Upper lobe of right lung (tissue), 1 donor: ENCODE measurements at regions not wholly inside any gene's neighbourhood (a gene's known extent, or its start where the extent isn't known, plus 50 kb on each side); places are given as distances from the start of the nearest gene placed in this dataset.

Experiments used
- ATAC-seq: fragments of 200-7000 bp; cut with Tn5 transposase; one replicate; pipeline ENCODE4 v1.9.1; 2020; ENCODE audit warnings: mild to moderate bottlenecking, moderate library complexity
- DNase-seq: peaks from one replicate; pipeline ENCODE4 v3.0.0-alpha.2; 2020
- H3K27ac ChIP-seq: fragments of 200-600 bp; one replicate; pipeline ENCODE4 v1.8.0; 2022
- H3K27me3 ChIP-seq: fragments of 200-600 bp; one replicate; pipeline ENCODE4 v1.8.0; 2022; ENCODE audit warnings: mild to moderate bottlenecking
- H3K36me3 ChIP-seq: fragments of 200-600 bp; one replicate; pipeline ENCODE4 v1.8.0; 2022
- H3K4me1 ChIP-seq: fragments of 200-600 bp; one replicate; pipeline ENCODE4 v1.8.0; 2022
- H3K4me3 ChIP-seq: fragments of 200-600 bp; one replicate; pipeline ENCODE4 v1.8.0; 2022; ENCODE audit warnings: mild to moderate bottlenecking
- H3K9me3 ChIP-seq: fragments of 200-600 bp; one replicate; pipeline ENCODE4 v1.8.0; 2022
- CTCF ChIP-seq: fragments of 200-600 bp; IDR thresholded peaks from one replicate; pipeline ENCODE4 v1.8.0; 2022; ENCODE audit warnings: antibody characterized with exemption
- intact Hi-C: fragments of 100-400 bp; cut with DNase I; formaldehyde crosslinking; loops from one replicate; pipeline ENCODE4 v1.11.0; 2022
- donor health status: DM: no; HTN: yes; CAD: no; lungs with severe emphysema.

GRCh38 chr20:34181484-34181883 is 59.7 kb upstream of the ASIP start:
- DNase-seq: no peak
- intact Hi-C loops: no loop called here
- H3K27ac ChIP-seq: no peak overlapping the region

GRCh38 chr20:34185766-34186620 is 55.2 kb upstream of the ASIP start:
- ATAC-seq: no peak
- no peak for DNase-seq
- H3K27ac ChIP-seq: no peak overlapping the region
- no peaks in the 10 kb centered on the region for H3K36me3 ChIP-seq
- H3K9me3 ChIP-seq: no peaks in the 10 kb centered on the region
- H3K4me3 ChIP-seq: no peak overlapping the region
- intact Hi-C loops: no loop called here
- no peaks in the 10 kb centered on the region for H3K4me1 ChIP-seq
- H3K27me3 ChIP-seq: no peaks in the 10 kb centered on the region
- no peak for TF ChIP-seq CTCF

More at GRCh38 chr20:34181484-34181883, 59.7 kb upstream of the ASIP start:
- no peaks in the 10 kb centered on the region for H3K36me3 ChIP-seq
- no peaks in the 10 kb centered on the region for H3K9me3 ChIP-seq
- H3K4me3 ChIP-seq: no peak overlapping the region
- no peaks in the 10 kb centered on the region for H3K27me3 ChIP-seq
- no peak for ATAC-seq
- H3K4me1 ChIP-seq: no peaks in the 10 kb centered on the region
- no peak for TF ChIP-seq CTCF

GRCh38 chr20:34189572-34190163 is 51.6 kb upstream of the ASIP start:
- H3K4me3 ChIP-seq: no peak overlapping the region
- DNase-seq (no peak), ATAC-seq (no peak)
- TF ChIP-seq CTCF: no peak
- intact Hi-C loops: no loop called here
- H3K36me3 ChIP-seq: no peaks in the 10 kb centered on the region
- no peak overlapping the region for H3K27ac ChIP-seq
- H3K27me3 ChIP-seq: no peaks in the 10 kb centered on the region
- no peaks in the 10 kb centered on the region for H3K4me1 ChIP-seq
- no peaks in the 10 kb centered on the region for H3K9me3 ChIP-seq

GRCh38 chr20:34190262-34190661 is 51.0 kb upstream of the ASIP start:
- Histone ChIP-seq H3K36me3 (no peaks in the 10 kb centered on the region), H3K4me3 (no peak overlapping the region), H3K27ac (no peak overlapping the region), H3K9me3 (no peaks in the 10 kb centered on the region), H3K4me1 (no peaks in the 10 kb centered on the region), H3K27me3 (no peaks in the 10 kb centered on the region)
- intact Hi-C loops: no loop called here
- TF ChIP-seq CTCF: no peak
- ATAC-seq: no peak
- no peak for DNase-seq

GRCh38 chr20:34190679-34191090 is 50.5 kb upstream of the ASIP start:
- TF ChIP-seq CTCF: peak; percentile 70
- Histone ChIP-seq H3K4me1 (no peaks in the 10 kb centered on the region), H3K4me3 (no peak overlapping the region), H3K27ac (no peak overlapping the region), H3K9me3 (no peaks in the 10 kb centered on the region), H3K27me3 (no peaks in the 10 kb centered on the region), H3K36me3 (no peaks in the 10 kb centered on the region)
- peak; percentile 97 for ATAC-seq
- intact Hi-C loops: no loop called here
- DNase-seq: peak; percentile 80
